Naive thymus-derived CD4-positive, alpha-beta T cell (primary cell): ENCODE measurements at regions not wholly inside any gene's neighbourhood (a gene's known extent, or its start where the extent isn't known, plus 50 kb on each side); places are given as distances from the start of the nearest gene placed in this dataset.

Source experiments
- ATAC-seq: fragments of 150-1000 bp; cut with Tn5 transposase; 2 replicates; pipeline ENCODE4 v1.10.0; 2021; ENCODE audit warnings: mild to moderate bottlenecking, moderate library complexity
- CTCF ChIA-PET: fragments of 350-600 bp; sonication (Branson Sonifier 250); formaldehyde crosslinking; loops from one replicate; lab custom pipeline; 2021; ENCODE audit warnings: antibody characterized with exemption; lab: Charles Lee
- POLR2A ChIA-PET: fragments of 350-600 bp; sonication (Branson Sonifier 250); formaldehyde crosslinking; loops from one replicate; lab custom pipeline; 2021; ENCODE audit warnings: antibody characterized with exemption, inconsistent platforms; lab: Charles Lee
- DNase-seq, 9 donors: peaks; one replicate each; pipeline versions ENCODE4 v3.0.0 to v3.0.0-alpha.2; 2020 to 2022; ENCODE audit warnings: mixed read lengths in 1 of 9
- H3K27ac ChIP-seq: one replicate; pipeline ENCODE4 v1.7.0; 2013; ENCODE audit warnings: mild to moderate bottlenecking, low read depth, low read length, moderate library complexity
- H3K27me3 ChIP-seq, 2 donors: one replicate each; pipeline ENCODE4 v1.7.0; 2013; ENCODE audit warnings: low read length in 2 of 2, mild to moderate bottlenecking in 2 of 2, moderate library complexity in 2 of 2; ENCODE audit not compliant: control insufficient read depth in 2 of 2, insufficient read depth in 2 of 2
- H3K36me3 ChIP-seq, 3 experiments: 1 replicate in 2 of 3; 2 replicates in 1 of 3; pipeline ENCODE4 v1.7.0; 2013; ENCODE audit warnings: low read length in 3 of 3, mild to moderate bottlenecking in 3 of 3, moderate library complexity in 1 of 3; ENCODE audit not compliant: insufficient read depth in 3 of 3, control insufficient read depth in 2 of 3
- H3K4me1 ChIP-seq, 2 donors: one replicate each; pipeline ENCODE4 v1.7.0; 2013; ENCODE audit warnings: low read length in 2 of 2, mild to moderate bottlenecking in 2 of 2, moderate library complexity in 1 of 2; ENCODE audit not compliant: control insufficient read depth in 2 of 2, insufficient read depth in 2 of 2
- H3K4me3 ChIP-seq: 2 replicates; pipeline ENCODE4 v1.7.0; 2013; ENCODE audit warnings: mild to moderate bottlenecking, low read length
- H3K9me3 ChIP-seq, 3 experiments: 1 replicate in 2 of 3; 2 replicates in 1 of 3; pipeline ENCODE4 v1.7.0; 2013; ENCODE audit warnings: low read length in 3 of 3; ENCODE audit not compliant: control insufficient read depth in 2 of 3
- H3K27ac Mint-ChIP-seq, 9 donors: one replicate each; pipeline ENCODE4 v1.8.0; 2020 to 2022; ENCODE audit warnings: mixed read lengths in 9 of 9, mild to moderate bottlenecking in 8 of 9, moderate library complexity in 5 of 9, inconsistent platforms in 2 of 9
- H3K27me3 Mint-ChIP-seq, 5 donors: one replicate each; pipeline ENCODE4 v1.8.0; 2021 to 2022; ENCODE audit warnings: mixed read lengths in 5 of 5, mild to moderate bottlenecking in 1 of 5
- H3K36me3 Mint-ChIP-seq, 5 donors: one replicate each; pipeline ENCODE4 v1.8.0; 2020 to 2022; ENCODE audit warnings: mixed read lengths in 5 of 5, mild to moderate bottlenecking in 3 of 5, inconsistent platforms in 1 of 5
- H3K4me1 Mint-ChIP-seq, 7 donors: one replicate each; pipeline ENCODE4 v1.8.0; 2020 to 2022; ENCODE audit warnings: mixed read lengths in 7 of 7, mild to moderate bottlenecking in 3 of 7, inconsistent platforms in 1 of 7
- H3K4me3 Mint-ChIP-seq, 10 donors: one replicate each; pipeline ENCODE4 v1.8.0; 2020 to 2022; ENCODE audit warnings: mild to moderate bottlenecking in 10 of 10, mixed read lengths in 10 of 10, moderate library complexity in 6 of 10, inconsistent platforms in 2 of 10
- H3K9me3 Mint-ChIP-seq, 11 donors: one replicate each; pipeline ENCODE4 v1.8.0; 2020 to 2022; ENCODE audit warnings: mixed read lengths in 11 of 11, mild to moderate bottlenecking in 4 of 11, inconsistent platforms in 1 of 11, moderate library complexity in 1 of 11
- intact Hi-C, 2 donors: fragments of 100-400 bp; cut with micrococcal nuclease; formaldehyde crosslinking; loops; one replicate each; pipeline ENCODE4 v1.15.1; 2023

- H3K27ac ChIP-seq: no peak overlapping the region
- intact Hi-C loops: no loop called here
- H3K4me3 ChIP-seq: no peak overlapping the region
- peaks cover 0 to 22% (median 0%) of the 10 kb centered on the region in 3 experiments for H3K9me3 ChIP-seq
- ChIA-PET CTCF (no interaction called here), POLR2A (no interaction called here)
- H3K27me3 ChIP-seq: no peaks in the 10 kb centered on the region
- Mint-ChIP-seq H3K4me3 (no peak overlapping the region), H3K4me1 (no peaks in the 10 kb centered on the region), H3K27ac (no peak overlapping the region), H3K36me3 (peaks cover 0 to 6% (median 0%) of the 10 kb centered on the region in 5 donors), H3K27me3 (peaks cover 0 to 16% (median 8%) of the 10 kb centered on the region in 5 donors), H3K9me3 (peaks cover 0 to 8% (median 5%) of the 10 kb centered on the region in 11 donors)
- no peak for ATAC-seq
- no peaks in the 10 kb centered on the region for H3K36me3 ChIP-seq
- DNase-seq: no peak
- H3K4me1 ChIP-seq: no peaks in the 10 kb centered on the region
Measured at GRCh38 chr16:88288303-88288702, 94.5 kb upstream of the ZNF469 start.

GRCh38 chr16:88289001-88289400 is 93.8 kb upstream of the ZNF469 start:
- Histone ChIP-seq H3K9me3 (peaks cover 0 to 22% (median 0%) of the 10 kb centered on the region in 3 experiments), H3K36me3 (no peaks in the 10 kb centered on the region), H3K4me1 (no peaks in the 10 kb centered on the region), H3K4me3 (no peak overlapping the region), H3K27me3 (no peaks in the 10 kb centered on the region), H3K27ac (no peak overlapping the region)
- ATAC-seq (no peak), DNase-seq (no peak)
- no peaks in the 10 kb centered on the region for H3K4me1 Mint-ChIP-seq
- ChIA-PET CTCF (no interaction called here), POLR2A (no interaction called here)
- peaks cover 0 to 6% (median 0%) of the 10 kb centered on the region in 5 donors for H3K36me3 Mint-ChIP-seq
- no peak overlapping the region for H3K27ac Mint-ChIP-seq
- H3K4me3 Mint-ChIP-seq: no peak overlapping the region
- H3K9me3 Mint-ChIP-seq: peaks cover 0 to 8% (median 5%) of the 10 kb centered on the region in 11 donors
- intact Hi-C loops: no loop called here
- H3K27me3 Mint-ChIP-seq: peaks cover 0 to 17% (median 11%) of the 10 kb centered on the region in 5 donors

GRCh38 chr16:88289561-88289960 is 93.2 kb upstream of the ZNF469 start:
- no peak overlapping the region for H3K4me3 ChIP-seq
- H3K9me3 ChIP-seq: peaks cover 0 to 22% (median 0%) of the 10 kb centered on the region in 3 experiments
- POLR2A ChIA-PET: no interaction called here
- CTCF ChIA-PET: no interaction called here
- H3K36me3 Mint-ChIP-seq: peaks cover 0 to 6% (median 0%) of the 10 kb centered on the region in 5 donors
- no peak for ATAC-seq
- no peak overlapping the region for H3K27ac ChIP-seq
- no peaks in the 10 kb centered on the region for H3K4me1 ChIP-seq
- no peaks in the 10 kb centered on the region for H3K27me3 ChIP-seq
- DNase-seq: no peak
- no peak overlapping the region for H3K4me3 Mint-ChIP-seq
- H3K27ac Mint-ChIP-seq: no peak overlapping the region
- peaks cover 0 to 8% (median 5%) of the 10 kb centered on the region in 11 donors for H3K9me3 Mint-ChIP-seq
- H3K36me3 ChIP-seq: no peaks in the 10 kb centered on the region
- H3K4me1 Mint-ChIP-seq: no peaks in the 10 kb centered on the region
- H3K27me3 Mint-ChIP-seq: peaks cover 0 to 17% (median 16%) of the 10 kb centered on the region in 5 donors
- intact Hi-C loops: no loop called here

- no peak overlapping the region for H3K27ac ChIP-seq
- peaks cover 0 to 22% (median 0%) of the 10 kb centered on the region in 3 experiments for H3K9me3 ChIP-seq
- peaks cover 0 to 17% (median 17%) of the 10 kb centered on the region in 5 donors for H3K27me3 Mint-ChIP-seq
- H3K9me3 Mint-ChIP-seq: peaks cover 0 to 8% (median 5%) of the 10 kb centered on the region in 11 donors
- ChIA-PET POLR2A (no interaction called here), CTCF (no interaction called here)
- intact Hi-C loops: no loop called here
- no peaks in the 10 kb centered on the region for H3K4me1 Mint-ChIP-seq
- no peak overlapping the region for H3K4me3 Mint-ChIP-seq
- no peak overlapping the region for H3K4me3 ChIP-seq
- no peak for ATAC-seq
- no peaks in the 10 kb centered on the region for H3K27me3 ChIP-seq
- no peaks in the 10 kb centered on the region for H3K4me1 ChIP-seq
- H3K36me3 ChIP-seq: no peaks in the 10 kb centered on the region
- H3K27ac Mint-ChIP-seq: no peak overlapping the region
- H3K36me3 Mint-ChIP-seq: peaks cover 0 to 6% (median 0%) of the 10 kb centered on the region in 5 donors
- no peak for DNase-seq
Measured at GRCh38 chr16:88289968-88290401, 92.8 kb upstream of the ZNF469 start.

- Mint-ChIP-seq H3K4me1 (peaks cover 0 to under 1% (median 0%) of the 10 kb centered on the region in 7 donors), H3K27ac (no peak overlapping the region), H3K4me3 (no peak overlapping the region), H3K9me3 (peaks cover 0 to 8% (median 5%) of the 10 kb centered on the region in 11 donors), H3K27me3 (peaks cover 0 to 17% (median 17%) of the 10 kb centered on the region in 5 donors), H3K36me3 (peaks cover 0 to 6% (median 0%) of the 10 kb centered on the region in 5 donors)
- H3K36me3 ChIP-seq: no peaks in the 10 kb centered on the region
- H3K4me1 ChIP-seq: no peaks in the 10 kb centered on the region
- ChIA-PET POLR2A (no interaction called here), CTCF (no interaction called here)
- H3K9me3 ChIP-seq: peaks cover 0 to 21% (median 0%) of the 10 kb centered on the region in 3 experiments
- intact Hi-C loops: no loop called here
- no peaks in the 10 kb centered on the region for H3K27me3 ChIP-seq
- DNase-seq: no peak
- no peak overlapping the region for H3K27ac ChIP-seq
- ATAC-seq: no peak
- no peak overlapping the region for H3K4me3 ChIP-seq
Measured at GRCh38 chr16:88290850-88291830, 91.6 kb upstream of the ZNF469 start.

GRCh38 chr16:88292007-88292970 is 90.5 kb upstream of the ZNF469 start:
- Histone ChIP-seq H3K36me3 (no peaks in the 10 kb centered on the region), H3K4me3 (no peak overlapping the region), H3K4me1 (no peaks in the 10 kb centered on the region), H3K9me3 (peaks cover 0 to 10% (median 0%) of the 10 kb centered on the region in 3 experiments), H3K27me3 (no peaks in the 10 kb centered on the region), H3K27ac (no peak overlapping the region)
- H3K27ac Mint-ChIP-seq: no peak overlapping the region
- no peak overlapping the region for H3K4me3 Mint-ChIP-seq
- no peak for DNase-seq
- ChIA-PET POLR2A (no interaction called here), CTCF (no interaction called here)
- peaks cover 0 to 4% (median 0%) of the 10 kb centered on the region in 7 donors for H3K4me1 Mint-ChIP-seq
- H3K9me3 Mint-ChIP-seq: peaks cover 0 to 10% (median 1%) of the 10 kb centered on the region in 11 donors
- no peak for ATAC-seq
- H3K27me3 Mint-ChIP-seq: peaks cover 0 to 21% (median 17%) of the 10 kb centered on the region in 5 donors
- intact Hi-C loops: no loop called here
- H3K36me3 Mint-ChIP-seq: peaks cover 0 to under 1% (median 0%) of the 10 kb centered on the region in 5 donors
